Right lobe of liver (tissue), 6 donors: ENCODE measurements at regions not wholly inside any gene's neighbourhood (a gene's known extent, or its start where the extent isn't known, plus 50 kb on each side); places are given as distances from the start of the nearest gene placed in this dataset.

Source experiments
- ATAC-seq, 4 donors: fragments of 200-7000 bp; cut with Tn5 transposase; one replicate each; pipeline ENCODE4 v1.9.1; 2020; ENCODE audit warnings: mild to moderate bottlenecking in 4 of 4, moderate library complexity in 4 of 4
- DNase-seq, 3 donors: peaks; one replicate each; pipeline ENCODE4 v3.0.0-alpha.2; 2020
- H3K27ac ChIP-seq, 3 donors: fragments of 200-600 bp; one replicate each; pipeline ENCODE4 v1.8.0; 2022
- H3K27me3 ChIP-seq, 2 donors: fragments of 200-600 bp; one replicate each; pipeline ENCODE4 v1.8.0; 2022
- H3K36me3 ChIP-seq, 4 donors: fragments of 200-600 bp; sonication (generic) in 1 of 4; one replicate each; pipeline versions ENCODE4 v1.5.1 to v1.8.0; 2017 to 2022; ENCODE audit warnings: control low read depth in 1 of 4
- H3K4me1 ChIP-seq, 4 donors: fragments of 200-600 bp; sonication (generic) in 1 of 4; one replicate each; pipeline versions ENCODE4 v1.5.1 to v1.8.0; 2017 to 2022; ENCODE audit warnings: control low read depth in 1 of 4
- H3K4me3 ChIP-seq, 3 donors: fragments of 200-600 bp; one replicate each; pipeline ENCODE4 v1.8.0; 2022
- H3K9me3 ChIP-seq, 4 donors: fragments of 200-600 bp; sonication (generic) in 1 of 4; one replicate each; pipeline versions ENCODE4 v1.5.1 to v1.8.0; 2017 to 2022; ENCODE audit warnings: control low read depth in 1 of 4
- CTCF ChIP-seq, 4 donors: fragments of 200-600 bp in 3 of 4; fragments of 450-650 bp in 1 of 4; IDR thresholded peaks; one replicate each; pipeline versions ENCODE4 v1.5.1 to v1.8.0; 2016 to 2022; ENCODE audit warnings: antibody characterized with exemption in 4 of 4, mild to moderate bottlenecking in 2 of 4
- POLR2A ChIP-seq: fragments of 450-650 bp; IDR thresholded peaks from one replicate; pipeline ENCODE4 v1.6.1; 2017; ENCODE audit warnings: antibody characterized with exemption, mild to moderate bottlenecking
- whole genome bisulfite sequencing: methylation state at CpG from one replicate; pipeline ENCODE4 v1.1.6; 2018; ENCODE audit warnings: low coverage, low lambda C conversion rate; ENCODE audit not compliant: insufficient coverage; ENCODE audit errors: missing lambda C conversion rate; 5-methylcytosine and 5-hydroxymethylcytosine counted together
- intact Hi-C, 2 donors: fragments of 100-400 bp; cut with DNase I; formaldehyde crosslinking; loops; one replicate each; pipeline versions ENCODE4 v1.11.2 to v1.14.1; 2022
- donor health status: DM: no; HTN: yes; CAD: no.
- donor health status: DM: no; HTN: no; CAD: no.
- donor health status: DM: no; HTN: no; CAD: no.
- donor health status: DM: no; HTN: yes; CAD: no.
- donor health status: DM: no; HTN: yes; CAD: no.

DNA sequence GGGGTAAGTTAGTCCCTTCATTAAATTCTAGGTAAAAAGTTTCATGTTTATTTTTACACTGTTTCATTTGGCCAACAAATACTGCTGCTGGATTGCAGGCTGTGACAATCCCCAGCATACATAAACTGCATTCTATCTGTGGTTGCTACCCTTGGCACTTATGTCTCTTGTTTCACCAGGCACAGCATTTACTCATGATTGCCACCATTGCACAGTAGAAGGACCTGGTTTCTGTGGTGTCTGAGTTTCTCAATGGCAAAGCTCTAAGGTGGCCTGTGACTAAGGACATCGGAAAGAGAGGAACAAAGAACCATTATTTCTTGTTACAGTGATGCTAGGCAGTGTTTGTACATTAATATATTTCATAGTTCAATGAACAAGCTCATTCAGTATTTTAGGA lies 878.4 kb upstream of the NEGR1 start:
- TF ChIP-seq POLR2A (no peak), CTCF (IDR thresholded peaks at IDR 0.05) (no peak)
- intact Hi-C loops = no loop called here
- no peak overlapping the region for H3K27ac ChIP-seq
- H3K27me3 ChIP-seq = no peaks in the 10 kb centered on the region
- WGBS = 73% methylated on average over 1 of the region's 1 CpG
- no peak overlapping the region for H3K4me3 ChIP-seq
- no peaks in the 10 kb centered on the region for H3K36me3 ChIP-seq
- no peak for DNase-seq
- no peaks in the 10 kb centered on the region for H3K4me1 ChIP-seq
- no peak for ATAC-seq
- H3K9me3 ChIP-seq = no peaks in the 10 kb centered on the region

DNA sequence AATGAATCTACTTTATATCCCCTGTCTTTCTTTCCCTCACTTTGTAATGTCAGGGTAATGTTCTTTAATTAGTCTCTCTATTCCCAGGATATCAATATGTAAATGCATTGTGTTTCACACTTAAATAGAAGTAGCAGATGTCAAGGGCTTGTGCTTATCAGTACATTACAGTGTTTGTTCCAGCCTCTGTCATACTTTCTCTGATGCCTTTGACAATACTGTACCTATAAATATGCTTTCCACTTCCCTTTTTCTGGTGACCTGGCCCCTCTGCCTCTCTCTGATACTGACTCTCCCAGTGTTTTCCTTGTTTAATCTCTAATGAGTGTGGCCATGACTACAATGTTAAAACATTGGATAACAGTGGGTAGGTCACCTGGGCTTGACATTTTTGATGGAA lies 862.0 kb upstream of the NEGR1 start:
- H3K27ac ChIP-seq = no peak overlapping the region
- no peak for DNase-seq
- no peaks in the 10 kb centered on the region for H3K27me3 ChIP-seq
- no peak for ATAC-seq
- intact Hi-C loops = no loop called here
- no peaks in the 10 kb centered on the region for H3K4me1 ChIP-seq
- no peaks in the 10 kb centered on the region for H3K36me3 ChIP-seq
- H3K4me3 ChIP-seq = no peak overlapping the region
- TF ChIP-seq POLR2A (no peak), CTCF (IDR thresholded peaks at IDR 0.05) (no peak)
- no peaks in the 10 kb centered on the region for H3K9me3 ChIP-seq

DNA sequence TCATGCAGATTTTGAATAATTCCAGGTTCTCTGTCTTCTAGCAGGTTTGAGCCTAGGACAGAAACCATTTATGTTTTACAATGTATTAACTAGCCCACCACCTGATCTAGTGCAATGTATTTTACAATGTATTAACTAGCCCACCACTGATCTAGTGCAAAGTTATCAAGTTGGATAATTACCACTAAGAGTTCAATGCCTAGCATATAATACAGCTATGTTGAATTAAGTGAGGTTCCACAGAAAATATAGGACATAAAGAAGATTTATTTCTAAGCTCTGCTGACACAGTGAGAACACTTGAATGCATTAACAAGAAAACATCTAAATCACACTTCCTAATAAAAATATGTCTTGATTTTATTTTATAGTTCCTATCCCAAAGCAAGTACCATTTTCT lies 854.6 kb upstream of the NEGR1 start:
- DNase-seq = no peak
- H3K4me1 ChIP-seq = no peaks in the 10 kb centered on the region
- H3K27me3 ChIP-seq = no peaks in the 10 kb centered on the region
- TF ChIP-seq CTCF (IDR thresholded peaks at IDR 0.05) = no peak
- no peaks in the 10 kb centered on the region for H3K9me3 ChIP-seq
- H3K27ac ChIP-seq = no peak overlapping the region
- ATAC-seq = no peak
- no peaks in the 10 kb centered on the region for H3K36me3 ChIP-seq
- H3K4me3 ChIP-seq = no peak overlapping the region
- intact Hi-C loops = no loop called here

GRCh38 chr1:73106931-73107330 lies 824.6 kb upstream of the NEGR1 start:
- DNase-seq = no peak
- WGBS = 50% methylated on average over 1 of the region's 2 CpGs
- H3K36me3 ChIP-seq = no peaks in the 10 kb centered on the region
- no peaks in the 10 kb centered on the region for H3K27me3 ChIP-seq
- no peaks in the 10 kb centered on the region for H3K4me1 ChIP-seq
- H3K27ac ChIP-seq = no peak overlapping the region
- no peaks in the 10 kb centered on the region for H3K9me3 ChIP-seq
- intact Hi-C loops = no loop called here
- ATAC-seq = no peak
- H3K4me3 ChIP-seq = no peak overlapping the region
- TF ChIP-seq CTCF (IDR thresholded peaks at IDR 0.05) (no peak), POLR2A (no peak)

GRCh38 chr1:73105755-73106154 lies 823.4 kb upstream of the NEGR1 start:
- no peak overlapping the region for H3K4me3 ChIP-seq
- ATAC-seq (no peak), DNase-seq (no peak)
- no peaks in the 10 kb centered on the region for H3K9me3 ChIP-seq
- H3K27me3 ChIP-seq = no peaks in the 10 kb centered on the region
- intact Hi-C loops = no loop called here
- no peak overlapping the region for H3K27ac ChIP-seq
- H3K36me3 ChIP-seq = no peaks in the 10 kb centered on the region
- no peak for TF ChIP-seq CTCF (IDR thresholded peaks at IDR 0.05)
- no peak for TF ChIP-seq POLR2A
- no peaks in the 10 kb centered on the region for H3K4me1 ChIP-seq
- WGBS = 73% methylated on average over 3 of the region's 16 CpGs
